ENCODE measurements at regions not wholly inside any gene's neighbourhood (a gene's known extent, or its start where the extent isn't known, plus 50 kb on each side); places are given as distances from the start of the nearest gene placed in this dataset.

DNA sequence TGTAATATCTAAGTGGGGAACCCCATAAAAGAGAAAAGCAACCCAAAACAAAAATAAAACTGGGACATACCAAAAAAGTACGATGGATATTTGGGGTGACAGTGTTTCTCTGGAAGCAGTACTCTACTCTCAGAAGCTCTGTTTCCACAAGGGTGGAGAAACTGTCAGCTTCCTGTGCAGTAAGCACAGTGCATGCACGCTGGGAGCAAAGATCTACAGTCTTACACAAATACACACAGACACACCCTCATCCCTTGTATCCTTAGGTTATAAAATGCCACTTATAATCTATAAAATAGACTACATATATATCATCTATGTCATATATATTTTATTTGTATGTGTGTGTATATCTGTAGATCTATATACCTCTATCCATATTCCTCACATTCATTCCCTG, 225.8 kb upstream of the SOX5 start:
- no peaks in the 10 kb centered on the region for H3K36me3 ChIP-seq (ENCODE audit: control insufficient read depth in 4 of 4, insufficient read depth in 4 of 4, low read length in 3 of 4)
- DNase-seq = no peak
- no peaks in the 10 kb centered on the region for H3K9me3 ChIP-seq (ENCODE audit: control extremely low read depth in 1 of 5, control insufficient read depth in 4 of 5, insufficient read depth in 2 of 5, low read depth in 1 of 5, low read length in 4 of 5)
- H3K27ac ChIP-seq (ENCODE audit: insufficient read depth in 1 of 2, low read depth in 1 of 2, low read length in 2 of 2, poor library complexity in 1 of 2, severe bottlenecking in 2 of 2) = no peak overlapping the region
- no peaks in the 10 kb centered on the region for H3K27me3 ChIP-seq (replicated peaks in 2 of 5; ENCODE audit: control insufficient read depth in 4 of 5, insufficient read depth in 5 of 5, low read length in 4 of 5)
- no peak overlapping the region for H3K4me3 ChIP-seq (ENCODE audit: control insufficient read depth in 1 of 7, extremely low read depth in 1 of 7, insufficient read depth in 4 of 7, low read depth in 2 of 7, low read length in 6 of 7)
- H3K4me1 ChIP-seq (ENCODE audit: control extremely low read depth in 1 of 4, control insufficient read depth in 4 of 4, insufficient read depth in 4 of 4, low read length in 3 of 4) = no peaks in the 10 kb centered on the region
- 75% methylated on average over 1 of the region's 2 CpGs for WGBS (ENCODE audit: insufficient coverage)
- ChIA-PET CTCF (no interaction called here), POLR2A (no interaction called here)

DNA sequence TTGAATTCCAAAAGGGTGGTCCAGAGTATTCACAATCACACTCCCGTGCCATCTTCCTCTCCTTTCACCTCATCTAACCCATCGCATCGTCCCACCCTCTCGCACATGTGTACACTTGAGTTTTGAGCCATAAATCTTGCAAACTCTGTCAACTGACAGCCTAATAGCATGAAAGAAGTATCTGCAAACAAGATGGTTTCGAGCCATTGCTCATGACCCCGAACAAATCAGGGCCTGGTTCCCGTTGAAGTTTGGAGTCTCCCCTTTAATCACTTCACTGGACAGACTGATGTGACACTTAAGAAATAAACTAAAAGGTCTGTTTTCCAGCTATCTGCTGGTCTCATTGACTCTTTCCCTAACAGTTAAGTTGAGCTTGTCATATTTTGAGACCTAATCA, 223.6 kb upstream of the SOX5 start:
- 85% methylated on average over 7 of the region's 7 CpGs for WGBS (ENCODE audit: insufficient coverage)
- no peak overlapping the region for H3K27ac ChIP-seq (ENCODE audit: insufficient read depth in 1 of 2, low read depth in 1 of 2, low read length in 2 of 2, poor library complexity in 1 of 2, severe bottlenecking in 2 of 2)
- POLR2A ChIA-PET = no interaction called here

DNA sequence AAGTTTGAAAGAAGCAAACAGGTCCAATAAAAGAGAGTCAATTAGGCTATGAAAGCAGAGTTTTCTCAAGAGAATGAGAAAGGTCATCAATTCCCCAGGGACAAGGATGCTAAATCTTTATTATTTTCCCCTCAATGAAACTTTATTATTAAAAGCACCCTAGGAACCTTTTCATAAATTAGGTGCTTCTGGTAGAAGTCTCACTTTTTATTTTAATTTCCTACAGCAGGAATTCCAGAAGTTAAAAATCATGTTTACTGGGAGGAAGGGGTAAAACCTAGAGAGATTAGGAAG, 223.2 kb upstream of the SOX5 start:
- no peak for DNase-seq
- no peaks in the 10 kb centered on the region for H3K9me3 ChIP-seq (ENCODE audit: control extremely low read depth in 1 of 5, control insufficient read depth in 4 of 5, insufficient read depth in 2 of 5, low read depth in 1 of 5, low read length in 4 of 5)
- ChIA-PET CTCF (no interaction called here), POLR2A (no interaction called here)
- no peaks in the 10 kb centered on the region for H3K36me3 ChIP-seq (ENCODE audit: control insufficient read depth in 4 of 4, insufficient read depth in 4 of 4, low read length in 3 of 4)
- no peaks in the 10 kb centered on the region for H3K27me3 ChIP-seq (replicated peaks in 2 of 5; ENCODE audit: control insufficient read depth in 4 of 5, insufficient read depth in 5 of 5, low read length in 4 of 5)
- H3K4me1 ChIP-seq (ENCODE audit: control extremely low read depth in 1 of 4, control insufficient read depth in 4 of 4, insufficient read depth in 4 of 4, low read length in 3 of 4) = no peaks in the 10 kb centered on the region
- no peak overlapping the region for H3K27ac ChIP-seq (ENCODE audit: insufficient read depth in 1 of 2, low read depth in 1 of 2, low read length in 2 of 2, poor library complexity in 1 of 2, severe bottlenecking in 2 of 2)
- no peak overlapping the region for H3K4me3 ChIP-seq (ENCODE audit: control insufficient read depth in 1 of 7, extremely low read depth in 1 of 7, insufficient read depth in 4 of 7, low read depth in 2 of 7, low read length in 6 of 7)

More for the DNA sequence above, 223.6 kb upstream of the SOX5 start:
- Histone ChIP-seq H3K9me3 (ENCODE audit: control extremely low read depth in 1 of 5, control insufficient read depth in 4 of 5, insufficient read depth in 2 of 5, low read depth in 1 of 5, low read length in 4 of 5) (no peaks in the 10 kb centered on the region), H3K27me3 (replicated peaks in 2 of 5; ENCODE audit: control insufficient read depth in 4 of 5, insufficient read depth in 5 of 5, low read length in 4 of 5) (no peaks in the 10 kb centered on the region), H3K36me3 (ENCODE audit: control insufficient read depth in 4 of 4, insufficient read depth in 4 of 4, low read length in 3 of 4) (no peaks in the 10 kb centered on the region), H3K4me3 (ENCODE audit: control insufficient read depth in 1 of 7, extremely low read depth in 1 of 7, insufficient read depth in 4 of 7, low read depth in 2 of 7, low read length in 6 of 7) (no peak overlapping the region), H3K4me1 (ENCODE audit: control extremely low read depth in 1 of 4, control insufficient read depth in 4 of 4, insufficient read depth in 4 of 4, low read length in 3 of 4) (no peaks in the 10 kb centered on the region)
- CTCF ChIA-PET = interaction anchor here (0.8 kb wide), 1 partner anchor 9 kb away, joined by 3 read pairs; no protein-coding TSS in a partner anchor
- no peak for DNase-seq

DNA sequence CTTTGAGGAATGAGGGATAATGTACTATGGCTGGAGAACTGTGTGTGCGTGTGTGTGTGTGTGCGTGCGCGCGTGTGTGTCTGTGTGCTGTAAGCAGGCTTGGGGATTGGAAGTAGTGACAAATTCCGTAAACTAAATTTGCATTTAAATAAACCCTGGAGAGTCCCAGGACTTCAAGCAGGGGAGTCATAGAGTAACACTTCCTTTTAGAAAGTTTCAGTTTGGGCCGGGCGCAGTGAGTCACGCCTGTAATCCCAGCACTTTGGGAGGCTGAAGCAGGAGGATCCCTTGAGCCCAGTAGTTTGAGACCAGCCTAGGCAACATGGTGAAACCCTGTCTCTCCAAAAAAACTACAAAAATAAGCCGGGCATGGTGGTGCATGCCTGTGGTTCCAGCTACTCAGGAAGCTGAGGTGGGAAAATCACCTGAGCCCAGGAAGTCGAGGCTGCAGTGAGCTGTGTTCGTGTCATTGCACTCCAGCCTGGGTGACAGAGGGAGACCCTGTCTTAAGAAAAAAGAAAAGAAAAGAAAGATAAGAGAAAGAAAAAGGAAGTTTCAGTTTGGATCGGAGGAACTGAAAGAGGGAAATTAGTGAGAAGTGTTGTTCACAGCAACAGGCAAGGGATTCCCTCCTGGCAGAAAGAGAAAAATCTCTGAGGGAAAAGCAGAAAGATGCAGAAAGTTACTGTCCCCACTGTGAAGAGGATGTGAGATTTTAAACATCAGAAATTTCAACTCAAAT, 222.7 kb upstream of the SOX5 start:
- Histone ChIP-seq H3K9me3 (ENCODE audit: control extremely low read depth in 1 of 5, control insufficient read depth in 4 of 5, insufficient read depth in 2 of 5, low read depth in 1 of 5, low read length in 4 of 5) (no peaks in the 10 kb centered on the region), H3K27ac (ENCODE audit: insufficient read depth in 1 of 2, low read depth in 1 of 2, low read length in 2 of 2, poor library complexity in 1 of 2, severe bottlenecking in 2 of 2) (no peak overlapping the region), H3K36me3 (ENCODE audit: control insufficient read depth in 4 of 4, insufficient read depth in 4 of 4, low read length in 3 of 4) (no peaks in the 10 kb centered on the region), H3K27me3 (replicated peaks in 2 of 5; ENCODE audit: control insufficient read depth in 4 of 5, insufficient read depth in 5 of 5, low read length in 4 of 5) (no peaks in the 10 kb centered on the region), H3K4me3 (ENCODE audit: control insufficient read depth in 1 of 7, extremely low read depth in 1 of 7, insufficient read depth in 4 of 7, low read depth in 2 of 7, low read length in 6 of 7) (peak overlapping the region in 1 of 7 experiments; percentile 14), H3K4me1 (ENCODE audit: control extremely low read depth in 1 of 4, control insufficient read depth in 4 of 4, insufficient read depth in 4 of 4, low read length in 3 of 4) (no peaks in the 10 kb centered on the region)
- ChIA-PET CTCF (no interaction called here), POLR2A (no interaction called here)
- 67% methylated on average over 13 of the region's 13 CpGs for WGBS (ENCODE audit: insufficient coverage)
- no peak for DNase-seq

DNA sequence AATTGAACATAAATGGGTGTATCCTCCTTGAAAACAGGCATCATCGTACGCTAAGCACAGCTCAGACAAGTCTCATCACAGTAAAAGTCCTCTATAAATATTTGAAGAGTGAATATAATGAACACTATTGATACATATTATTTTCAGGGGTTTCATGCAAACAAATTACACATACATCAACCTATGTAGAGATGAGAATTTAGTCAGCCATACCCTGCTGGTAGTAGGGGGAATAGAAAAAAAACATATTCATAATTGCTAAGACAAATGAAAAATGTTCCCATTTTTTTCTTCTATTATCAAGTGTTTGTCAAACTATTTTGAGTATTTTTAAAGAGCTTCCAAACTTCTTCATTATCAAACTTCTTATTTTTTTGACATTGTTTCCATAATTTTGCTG, 205.6 kb upstream of the SOX5 start:
- ChIA-PET CTCF (no interaction called here), POLR2A (no interaction called here)
- no CpG with 5 or more reads among the region's 2 CpGs for WGBS (ENCODE audit: insufficient coverage)
- H3K27me3 ChIP-seq (replicated peaks in 2 of 5; ENCODE audit: control insufficient read depth in 4 of 5, insufficient read depth in 5 of 5, low read length in 4 of 5) = no peaks in the 10 kb centered on the region
- H3K27ac ChIP-seq (ENCODE audit: insufficient read depth in 1 of 2, low read depth in 1 of 2, low read length in 2 of 2, poor library complexity in 1 of 2, severe bottlenecking in 2 of 2) = no peak overlapping the region
- H3K4me3 ChIP-seq (ENCODE audit: control insufficient read depth in 1 of 7, extremely low read depth in 1 of 7, insufficient read depth in 4 of 7, low read depth in 2 of 7, low read length in 6 of 7) = no peak overlapping the region
- no peak for DNase-seq
- no peaks in the 10 kb centered on the region for H3K36me3 ChIP-seq (ENCODE audit: control insufficient read depth in 4 of 4, insufficient read depth in 4 of 4, low read length in 3 of 4)
- no peaks in the 10 kb centered on the region for H3K9me3 ChIP-seq (ENCODE audit: control extremely low read depth in 1 of 5, control insufficient read depth in 4 of 5, insufficient read depth in 2 of 5, low read depth in 1 of 5, low read length in 4 of 5)
- H3K4me1 ChIP-seq (ENCODE audit: control extremely low read depth in 1 of 4, control insufficient read depth in 4 of 4, insufficient read depth in 4 of 4, low read length in 3 of 4) = no peaks in the 10 kb centered on the region

DNA sequence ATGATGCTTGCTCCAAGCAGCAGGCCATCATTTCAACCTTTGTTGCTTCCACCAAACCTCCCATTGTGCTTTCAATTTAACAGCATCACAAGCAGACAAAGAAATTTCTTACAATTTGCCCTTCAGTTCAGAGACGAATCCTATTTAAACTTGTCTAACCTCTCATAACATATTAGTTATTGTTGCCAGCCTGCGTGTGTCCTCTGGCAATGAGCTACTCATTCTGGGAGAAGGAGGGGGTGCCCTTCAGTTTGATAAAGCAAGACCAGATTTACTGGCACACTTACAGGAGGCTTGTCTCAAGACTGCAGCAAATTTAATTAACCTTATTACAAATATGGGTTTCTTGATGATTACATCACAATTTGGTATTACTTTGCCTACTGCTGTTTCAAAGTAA, 203.6 kb upstream of the SOX5 start:
- Histone ChIP-seq H3K36me3 (ENCODE audit: control insufficient read depth in 4 of 4, insufficient read depth in 4 of 4, low read length in 3 of 4) (no peaks in the 10 kb centered on the region), H3K4me1 (ENCODE audit: control extremely low read depth in 1 of 4, control insufficient read depth in 4 of 4, insufficient read depth in 4 of 4, low read length in 3 of 4) (no peaks in the 10 kb centered on the region), H3K27ac (ENCODE audit: insufficient read depth in 1 of 2, low read depth in 1 of 2, low read length in 2 of 2, poor library complexity in 1 of 2, severe bottlenecking in 2 of 2) (no peak overlapping the region), H3K4me3 (ENCODE audit: control insufficient read depth in 1 of 7, extremely low read depth in 1 of 7, insufficient read depth in 4 of 7, low read depth in 2 of 7, low read length in 6 of 7) (no peak overlapping the region), H3K9me3 (ENCODE audit: control extremely low read depth in 1 of 5, control insufficient read depth in 4 of 5, insufficient read depth in 2 of 5, low read depth in 1 of 5, low read length in 4 of 5) (no peaks in the 10 kb centered on the region), H3K27me3 (replicated peaks in 2 of 5; ENCODE audit: control insufficient read depth in 4 of 5, insufficient read depth in 5 of 5, low read length in 4 of 5) (no peaks in the 10 kb centered on the region)
- ChIA-PET CTCF (no interaction called here), POLR2A (interaction anchor here (0.6 kb wide), 1 partner anchor 50 kb away, joined by 3 read pairs; no protein-coding TSS in a partner anchor)
- WGBS (ENCODE audit: insufficient coverage) = no CpG with 5 or more reads among the region's 2 CpGs
- no peak for DNase-seq

DNA sequence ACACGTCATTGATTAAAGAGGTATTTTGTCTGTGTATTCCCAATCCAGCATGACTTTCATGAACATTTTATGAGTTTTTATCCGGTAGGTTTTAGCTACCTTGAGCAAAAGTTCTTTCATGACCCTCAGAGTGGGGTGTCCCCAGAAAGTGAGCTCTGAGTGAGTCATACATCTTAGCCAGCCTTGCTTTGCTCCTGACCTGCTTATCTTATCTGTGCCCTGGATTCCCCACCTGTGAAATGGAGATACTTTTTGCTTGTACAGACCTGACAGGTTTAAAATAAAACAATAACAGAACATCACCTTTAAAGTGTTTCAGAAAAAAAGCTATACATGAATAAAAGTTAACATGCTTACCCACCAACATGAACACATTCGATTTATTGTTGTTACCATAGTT, 202.8 kb upstream of the SOX5 start:
- CTCF ChIA-PET = no interaction called here
- POLR2A ChIA-PET = interaction anchor here (0.6 kb wide), 1 partner anchor 49 kb away, joined by 3 read pairs; no protein-coding TSS in a partner anchor
- no peak for DNase-seq
- WGBS (ENCODE audit: insufficient coverage) = 92% methylated on average over 2 of the region's 3 CpGs
- no peak overlapping the region for H3K27ac ChIP-seq (ENCODE audit: insufficient read depth in 1 of 2, low read depth in 1 of 2, low read length in 2 of 2, poor library complexity in 1 of 2, severe bottlenecking in 2 of 2)
- H3K4me1 ChIP-seq (ENCODE audit: control extremely low read depth in 1 of 4, control insufficient read depth in 4 of 4, insufficient read depth in 4 of 4, low read length in 3 of 4) = no peaks in the 10 kb centered on the region
- H3K36me3 ChIP-seq (ENCODE audit: control insufficient read depth in 4 of 4, insufficient read depth in 4 of 4, low read length in 3 of 4) = no peaks in the 10 kb centered on the region
- no peaks in the 10 kb centered on the region for H3K27me3 ChIP-seq (replicated peaks in 2 of 5; ENCODE audit: control insufficient read depth in 4 of 5, insufficient read depth in 5 of 5, low read length in 4 of 5)
- H3K9me3 ChIP-seq (ENCODE audit: control extremely low read depth in 1 of 5, control insufficient read depth in 4 of 5, insufficient read depth in 2 of 5, low read depth in 1 of 5, low read length in 4 of 5) = no peaks in the 10 kb centered on the region
- H3K4me3 ChIP-seq (ENCODE audit: control insufficient read depth in 1 of 7, extremely low read depth in 1 of 7, insufficient read depth in 4 of 7, low read depth in 2 of 7, low read length in 6 of 7) = no peak overlapping the region
